Natural killer cell (primary cell): ENCODE measurements at regions not wholly inside any gene's neighbourhood (a gene's known extent, or its start where the extent isn't known, plus 50 kb on each side); places are given as distances from the start of the nearest gene placed in this dataset.

Experiments
- ATAC-seq, 3 donors: fragments of 150-1000 bp in 2 of 3; fragments of 200-7000 bp in 1 of 3; cut with Tn5 transposase; 1 replicate in 1 of 3; 2 replicates in 2 of 3; pipeline ENCODE4 v1.10.0; 2021; ENCODE audit warnings: mild to moderate bottlenecking in 2 of 3, moderate library complexity in 2 of 3
- DNase-seq, 2 donors: peaks; one replicate each; pipeline versions ENCODE4 v3.0.0 to v3.0.0-alpha.2; 2013 to 2021; ENCODE audit warnings: mixed read lengths in 1 of 2
- H3K27ac ChIP-seq: one replicate; pipeline ENCODE4 v1.5.1; 2013; ENCODE audit warnings: mild to moderate bottlenecking, low read length
- H3K27me3 ChIP-seq: one replicate; pipeline ENCODE4 v1.6.1; 2013; ENCODE audit warnings: low read length; ENCODE audit not compliant: control insufficient read depth, insufficient read depth
- H3K36me3 ChIP-seq: one replicate; pipeline ENCODE4 v1.6.1; 2013; ENCODE audit warnings: low read length; ENCODE audit not compliant: control insufficient read depth, insufficient read depth
- H3K4me1 ChIP-seq: one replicate; pipeline ENCODE4 v1.6.1; 2013; ENCODE audit warnings: low read length; ENCODE audit not compliant: control insufficient read depth, insufficient read depth
- H3K4me3 ChIP-seq: one replicate; pipeline ENCODE4 v1.5.1; 2013; ENCODE audit warnings: low read length
- H3K9me3 ChIP-seq: one replicate; pipeline ENCODE4 v1.6.1; 2013; ENCODE audit warnings: low read length; ENCODE audit not compliant: control insufficient read depth, insufficient read depth
- H3K27ac Mint-ChIP-seq, 2 donors: one replicate each; pipeline ENCODE4 v1.8.0; 2022; ENCODE audit warnings: mild to moderate bottlenecking in 2 of 2, mixed read lengths in 2 of 2, moderate library complexity in 1 of 2
- H3K27me3 Mint-ChIP-seq, 2 donors: one replicate each; pipeline ENCODE4 v1.8.0; 2022; ENCODE audit warnings: low read depth in 2 of 2, mixed read lengths in 2 of 2
- H3K36me3 Mint-ChIP-seq: one replicate; pipeline ENCODE4 v1.8.0; 2022; ENCODE audit warnings: mixed read lengths
- H3K4me1 Mint-ChIP-seq, 2 donors: one replicate each; pipeline ENCODE4 v1.8.0; 2022; ENCODE audit warnings: mixed read lengths in 2 of 2
- H3K4me3 Mint-ChIP-seq: one replicate; pipeline ENCODE4 v1.8.0; 2022; ENCODE audit warnings: mild to moderate bottlenecking, moderate library complexity, mixed read lengths
- H3K9me3 Mint-ChIP-seq, 2 donors: one replicate each; pipeline ENCODE4 v1.8.0; 2022; ENCODE audit warnings: mixed read lengths in 2 of 2
- WGBS: methylation state at CpG from one replicate; pipeline ENCODE4 v1.1.7; 2013; ENCODE audit warnings: missing lambda C conversion rate; ENCODE audit not compliant: insufficient coverage; 5-methylcytosine and 5-hydroxymethylcytosine counted together
- intact Hi-C: fragments of 100-400 bp; cut with micrococcal nuclease; formaldehyde crosslinking; loops from one replicate; pipeline ENCODE4 v1.14.2; 2022
- TF ChIP-seq, protein P1 (sequence below): fragments of 200-600 bp; IDR thresholded peaks from one replicate; pipeline ENCODE4 v1.8.0; 2022; ENCODE audit warnings: antibody characterized with exemption

DNA sequence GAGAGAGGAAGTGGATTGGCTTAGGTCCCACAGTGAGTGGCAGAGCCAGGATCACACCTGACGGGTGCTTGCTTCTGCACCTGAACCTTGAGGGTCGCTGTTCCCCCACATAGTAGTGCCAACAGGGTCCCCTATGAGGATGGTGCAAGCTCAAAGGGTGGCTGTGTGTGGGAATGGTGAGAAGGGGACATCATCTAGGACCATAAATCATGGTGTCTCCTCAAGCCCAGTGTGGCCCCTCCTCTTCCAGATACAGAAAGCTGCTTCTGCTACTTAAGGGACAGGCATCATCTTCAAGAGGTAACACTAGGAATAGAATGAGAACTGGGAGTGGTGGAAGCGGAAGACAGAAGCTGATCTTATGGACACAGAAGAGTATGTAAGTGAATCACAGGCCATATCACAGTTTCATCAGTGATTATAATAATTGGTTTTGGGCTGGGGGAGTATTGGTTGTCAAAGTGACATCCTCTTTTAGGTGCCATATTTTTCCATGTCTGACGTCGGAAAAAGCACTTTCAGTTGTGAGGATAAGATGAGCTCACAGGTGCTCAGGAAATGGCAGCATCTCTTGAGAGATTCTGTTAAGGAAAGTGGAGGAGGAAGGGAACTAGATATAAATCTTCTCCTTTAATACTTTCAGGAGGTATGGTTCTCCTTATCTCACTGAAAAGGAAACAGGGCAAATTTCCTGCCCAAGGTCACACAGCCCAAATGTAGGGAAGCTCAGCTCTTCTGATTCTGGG is 83.2 kb upstream of the HNF1B start:
- TF ChIP-seq, protein P1, sequence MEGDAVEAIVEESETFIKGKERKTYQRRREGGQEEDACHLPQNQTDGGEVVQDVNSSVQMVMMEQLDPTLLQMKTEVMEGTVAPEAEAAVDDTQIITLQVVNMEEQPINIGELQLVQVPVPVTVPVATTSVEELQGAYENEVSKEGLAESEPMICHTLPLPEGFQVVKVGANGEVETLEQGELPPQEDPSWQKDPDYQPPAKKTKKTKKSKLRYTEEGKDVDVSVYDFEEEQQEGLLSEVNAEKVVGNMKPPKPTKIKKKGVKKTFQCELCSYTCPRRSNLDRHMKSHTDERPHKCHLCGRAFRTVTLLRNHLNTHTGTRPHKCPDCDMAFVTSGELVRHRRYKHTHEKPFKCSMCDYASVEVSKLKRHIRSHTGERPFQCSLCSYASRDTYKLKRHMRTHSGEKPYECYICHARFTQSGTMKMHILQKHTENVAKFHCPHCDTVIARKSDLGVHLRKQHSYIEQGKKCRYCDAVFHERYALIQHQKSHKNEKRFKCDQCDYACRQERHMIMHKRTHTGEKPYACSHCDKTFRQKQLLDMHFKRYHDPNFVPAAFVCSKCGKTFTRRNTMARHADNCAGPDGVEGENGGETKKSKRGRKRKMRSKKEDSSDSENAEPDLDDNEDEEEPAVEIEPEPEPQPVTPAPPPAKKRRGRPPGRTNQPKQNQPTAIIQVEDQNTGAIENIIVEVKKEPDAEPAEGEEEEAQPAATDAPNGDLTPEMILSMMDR, result no peak
- peaks cover 5 to 6% of the 10 kb centered on the region in 2 donors for H3K27me3 Mint-ChIP-seq
- intact Hi-C loops, result no loop called here
- no peaks in the 10 kb centered on the region for H3K9me3 Mint-ChIP-seq
- no peak overlapping the region for H3K27ac ChIP-seq
- no peak overlapping the region for H3K4me3 ChIP-seq
- peaks cover 0 to 6% of the 10 kb centered on the region in 2 donors for H3K4me1 Mint-ChIP-seq
- ATAC-seq (no peak), DNase-seq (no peak)
- peaks cover 21% of the 10 kb centered on the region for H3K4me1 ChIP-seq
- H3K27me3 ChIP-seq, result no peaks in the 10 kb centered on the region
- WGBS, result 59% methylated on average over 5 of the region's 5 CpGs
- no peak overlapping the region for H3K27ac Mint-ChIP-seq
- H3K4me3 Mint-ChIP-seq, result no peak overlapping the region
- H3K9me3 ChIP-seq, result no peaks in the 10 kb centered on the region
- no peaks in the 10 kb centered on the region for H3K36me3 Mint-ChIP-seq
- H3K36me3 ChIP-seq, result no peaks in the 10 kb centered on the region

DNA sequence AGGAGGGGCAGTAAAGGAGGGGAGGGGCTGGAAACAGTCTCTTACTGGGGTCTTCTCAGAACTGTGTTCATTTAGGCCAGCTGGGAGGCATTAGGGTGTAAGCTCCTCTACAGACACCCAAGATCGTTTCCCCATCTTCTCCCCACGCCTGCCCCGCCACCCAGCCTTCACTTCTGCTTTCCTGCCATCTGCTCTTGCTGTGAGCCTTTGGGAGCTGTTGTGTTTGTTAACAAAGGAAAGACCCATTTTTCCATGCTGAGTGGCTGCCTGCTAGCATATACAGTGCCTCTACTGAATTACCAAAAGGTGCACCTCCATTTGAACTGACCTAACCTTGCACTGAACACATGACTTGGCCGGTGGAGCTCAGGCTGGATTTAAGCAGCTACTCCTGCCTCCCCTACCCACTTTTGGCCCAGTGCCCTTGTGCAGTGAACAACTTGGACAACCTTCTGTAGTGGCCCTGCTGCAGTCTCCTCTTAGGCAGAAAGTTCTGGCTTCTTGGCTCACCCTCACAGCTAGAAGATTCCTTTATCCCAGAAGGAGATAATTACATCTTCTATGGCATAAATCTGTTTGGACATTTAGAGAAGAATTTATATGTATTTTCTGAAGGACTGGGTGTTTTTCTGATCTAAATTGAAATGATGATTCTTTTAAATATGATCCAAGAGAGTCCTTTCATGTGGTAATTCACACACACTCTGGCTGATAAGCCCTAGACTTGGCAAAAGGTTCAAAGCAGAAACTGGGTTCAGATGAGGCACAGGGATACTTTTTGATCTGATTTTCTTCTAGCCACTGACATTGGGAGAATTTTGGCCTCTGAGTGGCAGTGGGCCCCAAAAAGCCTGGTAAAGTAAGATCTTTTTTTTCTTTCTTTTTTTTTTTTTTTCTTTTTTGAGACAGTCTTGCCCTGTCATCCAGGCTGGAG is 81.9 kb upstream of the HNF1B start:
- H3K27me3 ChIP-seq, result no peaks in the 10 kb centered on the region
- Mint-ChIP-seq H3K9me3 (no peaks in the 10 kb centered on the region), H3K36me3 (no peaks in the 10 kb centered on the region), H3K4me1 (no peaks in the 10 kb centered on the region), H3K4me3 (no peak overlapping the region), H3K27ac (no peak overlapping the region), H3K27me3 (peaks cover 3 to 5% of the 10 kb centered on the region in 2 donors)
- DNase-seq (no peak), ATAC-seq (no peak)
- intact Hi-C loops, result no loop called here
- WGBS, result 42% methylated on average over 4 of the region's 4 CpGs
- TF ChIP-seq, protein P1, result no peak
- no peaks in the 10 kb centered on the region for H3K9me3 ChIP-seq
- H3K4me3 ChIP-seq, result no peak overlapping the region
- peaks cover 19% of the 10 kb centered on the region for H3K4me1 ChIP-seq
- no peaks in the 10 kb centered on the region for H3K36me3 ChIP-seq
- no peak overlapping the region for H3K27ac ChIP-seq

DNA sequence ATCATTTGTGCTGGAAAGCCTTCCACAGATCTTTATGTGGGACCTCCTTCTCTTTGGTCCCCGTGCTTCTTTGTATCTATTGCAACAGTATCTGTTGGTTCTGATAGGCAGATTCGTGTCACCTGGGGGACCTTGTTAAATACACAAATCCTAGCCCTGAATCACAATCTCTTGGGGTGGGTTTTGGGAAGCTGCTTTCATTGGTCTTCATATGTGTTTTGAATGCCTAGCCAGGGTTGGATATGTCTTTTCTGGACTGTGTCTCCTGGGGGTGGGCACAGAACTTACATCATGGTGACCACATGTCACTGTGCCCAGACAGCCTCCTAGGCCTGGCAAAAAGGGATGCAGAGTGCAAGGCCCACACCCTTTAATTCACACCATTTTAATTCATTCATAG is 81.0 kb upstream of the HNF1B start:
- no peaks in the 10 kb centered on the region for H3K36me3 Mint-ChIP-seq
- intact Hi-C loops, result no loop called here
- Histone ChIP-seq H3K36me3 (no peaks in the 10 kb centered on the region), H3K4me3 (no peak overlapping the region), H3K27me3 (no peaks in the 10 kb centered on the region), H3K27ac (no peak overlapping the region), H3K4me1 (peaks cover 20% of the 10 kb centered on the region), H3K9me3 (no peaks in the 10 kb centered on the region)
- no peak overlapping the region for H3K4me3 Mint-ChIP-seq
- ATAC-seq (no peak), DNase-seq (no peak)
- TF ChIP-seq, protein P1, result no peak
- WGBS, result 90% methylated on average over 2 of the region's 2 CpGs
- H3K4me1 Mint-ChIP-seq, result no peaks in the 10 kb centered on the region
- peaks cover 3 to 5% of the 10 kb centered on the region in 2 donors for H3K27me3 Mint-ChIP-seq
- H3K27ac Mint-ChIP-seq, result no peak overlapping the region
- H3K9me3 Mint-ChIP-seq, result no peaks in the 10 kb centered on the region
